NOMO-1 treated with dmso at 0.1 percent for 144 hours (cell line): ENCODE measurements at regions not wholly inside any gene's neighbourhood (a gene's known extent, or its start where the extent isn't known, plus 50 kb on each side); places are given as distances from the start of the nearest gene placed in this dataset.

Experiments used
- DNase-seq: peaks from one replicate; lab custom pipeline; 2025; ENCODE audit not compliant: unreplicated experiment; lab: John Stamatoyannopoulos, UW

- peak; percentile 14 for DNase-seq
Observed at GRCh38 chr3:103048068-103048722, 613.4 kb downstream of the ZPLD1 start.

- peak; percentile 9 for DNase-seq
Observed at GRCh38 chr3:103052236-103052830, 617.5 kb downstream of the ZPLD1 start.

- DNase-seq = no peak
Observed at GRCh38 chr3:103055021-103055520, 620.3 kb downstream of the ZPLD1 start.

- DNase-seq = no peak
Observed at GRCh38 chr3:103056542-103056941, 621.7 kb downstream of the ZPLD1 start.

GRCh38 chr3:103057003-103057402 is 622.2 kb downstream of the ZPLD1 start:
- DNase-seq = no peak

- DNase-seq = no peak
Observed at GRCh38 chr3:103057487-103057886, 622.7 kb downstream of the ZPLD1 start.

- DNase-seq = no peak
Observed at GRCh38 chr3:103059432-103059831, 624.6 kb downstream of the ZPLD1 start.

GRCh38 chr3:103060242-103060641 is 625.4 kb downstream of the ZPLD1 start:
- DNase-seq = no peak

- no peak for DNase-seq
Observed at GRCh38 chr3:103067963-103068362, 633.1 kb downstream of the ZPLD1 start.

GRCh38 chr3:103075282-103075681 is 640.5 kb downstream of the ZPLD1 start:
- no peak for DNase-seq

GRCh38 chr3:103077910-103078309 is 643.1 kb downstream of the ZPLD1 start:
- no peak for DNase-seq

- DNase-seq = no peak
Observed at GRCh38 chr3:103082501-103082900, 647.7 kb downstream of the ZPLD1 start.

- DNase-seq = no peak
Observed at GRCh38 chr3:103083848-103084631, 649.2 kb downstream of the ZPLD1 start.

- no peak for DNase-seq
Observed at GRCh38 chr3:103085465-103085864, 650.6 kb downstream of the ZPLD1 start.

- DNase-seq = no peak
Observed at GRCh38 chr3:103089758-103090157, 654.9 kb downstream of the ZPLD1 start.

- no peak for DNase-seq
Observed at GRCh38 chr3:103105206-103105605, 670.4 kb downstream of the ZPLD1 start.

- DNase-seq = no peak
Observed at GRCh38 chr3:103112273-103112672, 677.5 kb downstream of the ZPLD1 start.

- DNase-seq = no peak
Observed at GRCh38 chr3:103126115-103126514, 691.3 kb downstream of the ZPLD1 start.

GRCh38 chr3:103127098-103127630 is 692.3 kb downstream of the ZPLD1 start:
- DNase-seq = no peak

GRCh38 chr3:103127737-103128136 is 692.9 kb downstream of the ZPLD1 start:
- DNase-seq = no peak

GRCh38 chr3:103134023-103134724 is 699.4 kb downstream of the ZPLD1 start:
- DNase-seq = no peak
